Prostate gland (tissue), 2 donors: ENCODE measurements at regions not wholly inside any gene's neighbourhood (a gene's known extent, or its start where the extent isn't known, plus 50 kb on each side); places are given as distances from the start of the nearest gene placed in this dataset.

Experiments used
- CTCF ChIP-seq, 4 experiments: fragments of 200-600 bp in 2 of 4; fragments of 450-650 bp in 2 of 4; sonication (generic) in 2 of 4; IDR thresholded peaks; 1 replicate in 3 of 4; 2 replicates in 1 of 4; pipeline ENCODE4 v1.5.1; 2016 to 2019; ENCODE audit warnings: antibody characterized with exemption in 4 of 4, mild to moderate bottlenecking in 2 of 4, moderate library complexity in 2 of 4
- POLR2AphosphoS5 ChIP-seq: sonication (generic); formaldehyde crosslinking; IDR thresholded peaks from one replicate; pipeline ENCODE4 v1.6.1; 2017; ENCODE audit warnings: antibody characterized with exemption

DNA sequence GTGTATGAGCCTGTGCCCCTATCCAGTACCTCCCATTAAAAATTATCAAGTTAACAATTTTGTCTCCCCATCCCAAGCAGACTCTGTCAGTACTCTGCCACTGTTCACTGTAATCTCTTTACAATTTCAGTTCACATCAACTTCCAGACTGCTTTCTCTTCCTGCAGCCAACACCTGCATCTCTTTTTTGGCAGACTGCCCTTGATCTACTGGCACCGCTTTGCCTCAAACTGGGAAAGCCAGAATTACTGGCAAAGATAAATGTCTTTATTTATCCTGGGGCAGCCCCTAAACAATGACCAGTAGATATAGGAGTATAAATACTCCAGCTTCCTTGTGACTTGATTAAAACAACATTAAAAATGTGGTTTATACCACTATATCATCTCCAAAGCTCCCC lies 494.1 kb downstream of the ZNF385D start:
- TF ChIP-seq CTCF (IDR thresholded peaks at IDR 0.05) (no peak), POLR2AphosphoS5 (no peak)
